H9 (cell line): ENCODE measurements at regions not wholly inside any gene's neighbourhood (a gene's known extent, or its start where the extent isn't known, plus 50 kb on each side); places are given as distances from the start of the nearest gene placed in this dataset.

ENCODE experiments used
- DNase-seq: peaks from one replicate; pipeline ENCODE4 v3.0.0-alpha.2; 2017
- H2AFZ ChIP-seq: one replicate; pipeline ENCODE4 v1.6.1; 2013; ENCODE audit warnings: mild to moderate bottlenecking, low read length, control low read depth, moderate library complexity
- H2AK5ac ChIP-seq: 2 replicates; pipeline ENCODE4 v1.6.1; 2013; ENCODE audit warnings: low read length, control low read depth, mixed read lengths; ENCODE audit not compliant: insufficient read length
- H2BK120ac ChIP-seq: one replicate; pipeline ENCODE4 v1.6.1; 2013; ENCODE audit warnings: low read depth, mild to moderate bottlenecking, low read length, control low read depth, inconsistent platforms; ENCODE audit not compliant: poor library complexity, severe bottlenecking
- H2BK12ac ChIP-seq: 2 replicates; pipeline ENCODE4 v1.6.1; 2013; ENCODE audit warnings: low read length, control low read depth, mixed read lengths, low read depth; ENCODE audit not compliant: insufficient read length
- H2BK15ac ChIP-seq: 2 replicates; pipeline ENCODE4 v1.6.1; 2013; ENCODE audit warnings: low read depth, low read length, control low read depth
- H2BK20ac ChIP-seq: one replicate; pipeline ENCODE4 v1.6.1; 2013; ENCODE audit warnings: low read depth, mild to moderate bottlenecking, low read length, control low read depth, inconsistent platforms; ENCODE audit not compliant: poor library complexity, severe bottlenecking
- H2BK5ac ChIP-seq: 2 replicates; pipeline ENCODE4 v1.6.1; 2013; ENCODE audit warnings: low read length, control low read depth, mixed read lengths; ENCODE audit not compliant: insufficient read length
- H3K14ac ChIP-seq: 2 replicates; pipeline ENCODE4 v1.6.1; 2013; ENCODE audit warnings: low read length, control low read depth; ENCODE audit not compliant: insufficient read depth
- H3K18ac ChIP-seq: 2 replicates; pipeline ENCODE4 v1.6.1; 2013; ENCODE audit warnings: low read depth, mild to moderate bottlenecking, mixed read lengths, low read length, control low read depth; ENCODE audit not compliant: insufficient read length
- H3K23ac ChIP-seq: 2 replicates; pipeline ENCODE4 v1.6.1; 2013; ENCODE audit warnings: low read length, control low read depth, mixed read lengths, low read depth; ENCODE audit not compliant: insufficient read length
- H3K23me2 ChIP-seq: 2 replicates; pipeline ENCODE4 v1.6.1; 2013; ENCODE audit warnings: low read depth, mild to moderate bottlenecking, mixed read lengths, low read length, control low read depth; ENCODE audit not compliant: insufficient read length, poor library complexity, severe bottlenecking
- H3K27ac ChIP-seq: 2 replicates; pipeline ENCODE4 v1.5.1; 2013; ENCODE audit warnings: low read length, control low read depth, mixed read lengths, low read depth; ENCODE audit not compliant: insufficient read length
- H3K27me3 ChIP-seq: 2 replicates; pipeline ENCODE4 v1.6.1; 2013; ENCODE audit warnings: low read length, control low read depth, inconsistent platforms; ENCODE audit not compliant: insufficient read depth
- H3K4ac ChIP-seq: 2 replicates; pipeline ENCODE4 v1.6.1; 2013; ENCODE audit warnings: low read depth, mild to moderate bottlenecking, control low read depth, inconsistent platforms, low read length, moderate library complexity
- H3K4me1 ChIP-seq: 2 replicates; pipeline ENCODE4 v1.6.1; 2013; ENCODE audit warnings: low read length, control low read depth, inconsistent platforms; ENCODE audit not compliant: insufficient read depth
- H3K4me2 ChIP-seq: 2 replicates; pipeline ENCODE4 v1.6.1; 2013; ENCODE audit warnings: low read length, control low read depth, mixed read lengths; ENCODE audit not compliant: insufficient read length, insufficient read depth
- H3K56ac ChIP-seq: 2 replicates; pipeline ENCODE4 v1.6.1; 2013; ENCODE audit warnings: low read depth, mild to moderate bottlenecking, mixed read lengths, low read length, control low read depth; ENCODE audit not compliant: insufficient read length
- H3K79me1 ChIP-seq: 2 replicates; pipeline ENCODE4 v1.6.1; 2013; ENCODE audit warnings: low read depth, mild to moderate bottlenecking, moderate library complexity, low read length, control low read depth, inconsistent platforms; ENCODE audit not compliant: insufficient read depth, poor library complexity, severe bottlenecking
- H3K79me2 ChIP-seq: 2 replicates; pipeline ENCODE4 v1.6.1; 2013; ENCODE audit warnings: low read length, control low read depth, inconsistent platforms; ENCODE audit not compliant: insufficient read depth
- H3K9ac ChIP-seq: 2 replicates; pipeline ENCODE4 v1.6.1; 2013; ENCODE audit warnings: low read length, control low read depth, mixed read lengths; ENCODE audit not compliant: insufficient read length; ENCODE audit errors: extremely low read depth
- H3K9me3 ChIP-seq: one replicate; pipeline ENCODE4 v1.6.1; 2013; ENCODE audit warnings: low read depth, low read length, inconsistent platforms; ENCODE audit not compliant: control insufficient read depth
- H3T11ph ChIP-seq: one replicate; pipeline ENCODE4 v1.6.1; 2013; ENCODE audit warnings: mild to moderate bottlenecking, low read length, control low read depth, inconsistent platforms
- H4K20me1 ChIP-seq: one replicate; pipeline ENCODE4 v1.6.1; 2013; ENCODE audit not compliant: control insufficient read depth, insufficient read length, insufficient read depth
- H4K5ac ChIP-seq: 2 replicates; pipeline ENCODE4 v1.6.1; 2013; ENCODE audit warnings: low read depth, mild to moderate bottlenecking, mixed read lengths, low read length, control low read depth; ENCODE audit not compliant: insufficient read length
- H4K8ac ChIP-seq: replicated peaks from 2 replicates; pipeline ENCODE4 v1.6.1; 2013; ENCODE audit warnings: low read length, control low read depth, mixed read lengths, low read depth; ENCODE audit not compliant: insufficient read length
- H4K91ac ChIP-seq: 2 replicates; pipeline ENCODE4 v1.6.1; 2013; ENCODE audit warnings: low read depth, mild to moderate bottlenecking, moderate library complexity, mixed read lengths, low read length, control low read depth; ENCODE audit not compliant: insufficient read length
- H3K27ac Mint-ChIP-seq, 3 experiments: 2 replicates in 2 of 3; 3 replicates in 1 of 3; pipeline ENCODE4 v1.8.0; 2020 to 2021; ENCODE audit warnings: mixed read lengths in 3 of 3, mild to moderate bottlenecking in 1 of 3, moderate library complexity in 1 of 3
- H3K27me3 Mint-ChIP-seq: 2 replicates; pipeline ENCODE4 v1.8.0; 2021; ENCODE audit warnings: low read depth, mild to moderate bottlenecking, moderate library complexity, mixed read lengths
- H3K36me3 Mint-ChIP-seq, 3 experiments: 2 replicates in 2 of 3; 3 replicates in 1 of 3; pipeline ENCODE4 v1.8.0; 2020 to 2021; ENCODE audit warnings: low read depth in 3 of 3, mixed read lengths in 3 of 3; ENCODE audit not compliant: insufficient read depth in 1 of 3
- H3K4me1 Mint-ChIP-seq, 2 experiments: 2 replicates each; pipeline ENCODE4 v1.8.0; 2020; ENCODE audit warnings: mixed read lengths in 2 of 2
- H3K4me3 Mint-ChIP-seq, 2 experiments: 2 replicates in 1 of 2; 3 replicates in 1 of 2; pipeline ENCODE4 v1.8.0; 2020 to 2021; ENCODE audit warnings: mild to moderate bottlenecking in 2 of 2, mixed read lengths in 2 of 2, moderate library complexity in 1 of 2
- H3K9me3 Mint-ChIP-seq, 2 experiments: 2 replicates in 1 of 2; 3 replicates in 1 of 2; pipeline ENCODE4 v1.8.0; 2020; ENCODE audit warnings: mild to moderate bottlenecking in 2 of 2, mixed read lengths in 2 of 2, moderate library complexity in 1 of 2
- WGBS: extraction: QIAGEN DNeasy Blood & Tissue Kit; methylation state at CpG from one replicate; pipeline ENCODE4 v1.1.7; 2013; ENCODE audit warnings: missing lambda C conversion rate, low lambda C conversion rate, mixed read lengths; ENCODE audit not compliant: insufficient read length; ENCODE audit errors: extremely low coverage; 5-methylcytosine and 5-hydroxymethylcytosine counted together
- TF ChIP-seq, protein P1 (sequence below): fragments of 200-600 bp; sonication (generic); conservative IDR thresholded peaks from 3 replicates; pipeline ENCODE4 v1.8.0; 2021; ENCODE audit warnings: antibody characterized with exemption, mild to moderate bottlenecking

DNA sequence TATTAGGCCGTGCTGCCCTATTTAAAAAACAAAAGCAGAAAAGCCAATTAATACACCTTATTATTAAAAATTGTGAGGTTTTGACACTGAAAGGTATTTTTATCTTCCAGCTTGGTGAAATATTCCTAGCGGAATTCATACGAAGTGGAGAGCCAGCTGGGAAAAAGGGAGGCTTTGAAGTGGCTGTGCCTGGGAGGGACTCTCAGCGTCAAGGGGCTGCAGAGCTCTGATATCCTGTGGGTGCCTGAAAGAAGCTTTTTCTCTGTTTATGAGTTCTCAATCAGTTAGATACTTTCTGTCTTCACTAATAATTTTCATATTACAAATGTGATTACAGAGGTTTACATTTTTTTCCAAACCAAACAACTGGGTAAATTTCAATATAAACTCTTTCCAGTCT, 140.2 kb upstream of the MIR17HG start:
- Mint-ChIP-seq H3K4me3 (no peak overlapping the region), H3K4me1 (peaks cover 14% of the 10 kb centered on the region in 2 experiments), H3K36me3 (peaks cover 0 to 8% (median 1%) of the 10 kb centered on the region in 3 experiments; a peak in 3 of 7 replicates), H3K9me3 (peaks cover 4 to 7% of the 10 kb centered on the region in 2 experiments; a peak in 2 of 5 replicates), H3K27me3 (peaks cover 2% of the 10 kb centered on the region; the same call in 1 of the 2 replicates), H3K27ac (no peak overlapping the region)
- H3K79me1 ChIP-seq = no peaks in the 10 kb centered on the region
- H3K9me3 ChIP-seq = no peaks in the 10 kb centered on the region
- H2BK12ac ChIP-seq = no peak overlapping the region
- no peak overlapping the region for H2BK120ac ChIP-seq
- H2AK5ac ChIP-seq = no peak overlapping the region
- no peak overlapping the region for H4K8ac ChIP-seq
- H2BK15ac ChIP-seq = no peak overlapping the region
- no peaks in the 10 kb centered on the region for H3K23me2 ChIP-seq
- no peak overlapping the region for H3K9ac ChIP-seq
- H3K4ac ChIP-seq = no peak overlapping the region
- no peak overlapping the region for H3K23ac ChIP-seq
- no peak overlapping the region for H3K4me2 ChIP-seq
- no peaks in the 10 kb centered on the region for H3K79me2 ChIP-seq
- no peak overlapping the region for H3T11ph ChIP-seq
- H2AFZ ChIP-seq = no peak overlapping the region
- H3K14ac ChIP-seq = no peak overlapping the region
- H4K20me1 ChIP-seq = no peaks in the 10 kb centered on the region
- no peak for DNase-seq
- H3K27ac ChIP-seq = no peak overlapping the region
- no CpG with 5 or more reads among the region's 4 CpGs for WGBS
- no peak overlapping the region for H3K56ac ChIP-seq
- H3K18ac ChIP-seq = no peak overlapping the region
- no peak overlapping the region for H4K5ac ChIP-seq
- H4K91ac ChIP-seq = no peak overlapping the region
- H3K4me1 ChIP-seq = peaks cover 8% of the 10 kb centered on the region
- H2BK20ac ChIP-seq = no peak overlapping the region
- no peak overlapping the region for H2BK5ac ChIP-seq
- TF ChIP-seq, protein P1, sequence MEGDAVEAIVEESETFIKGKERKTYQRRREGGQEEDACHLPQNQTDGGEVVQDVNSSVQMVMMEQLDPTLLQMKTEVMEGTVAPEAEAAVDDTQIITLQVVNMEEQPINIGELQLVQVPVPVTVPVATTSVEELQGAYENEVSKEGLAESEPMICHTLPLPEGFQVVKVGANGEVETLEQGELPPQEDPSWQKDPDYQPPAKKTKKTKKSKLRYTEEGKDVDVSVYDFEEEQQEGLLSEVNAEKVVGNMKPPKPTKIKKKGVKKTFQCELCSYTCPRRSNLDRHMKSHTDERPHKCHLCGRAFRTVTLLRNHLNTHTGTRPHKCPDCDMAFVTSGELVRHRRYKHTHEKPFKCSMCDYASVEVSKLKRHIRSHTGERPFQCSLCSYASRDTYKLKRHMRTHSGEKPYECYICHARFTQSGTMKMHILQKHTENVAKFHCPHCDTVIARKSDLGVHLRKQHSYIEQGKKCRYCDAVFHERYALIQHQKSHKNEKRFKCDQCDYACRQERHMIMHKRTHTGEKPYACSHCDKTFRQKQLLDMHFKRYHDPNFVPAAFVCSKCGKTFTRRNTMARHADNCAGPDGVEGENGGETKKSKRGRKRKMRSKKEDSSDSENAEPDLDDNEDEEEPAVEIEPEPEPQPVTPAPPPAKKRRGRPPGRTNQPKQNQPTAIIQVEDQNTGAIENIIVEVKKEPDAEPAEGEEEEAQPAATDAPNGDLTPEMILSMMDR = no peak
- no peaks in the 10 kb centered on the region for H3K27me3 ChIP-seq
